Lung (tissue), 11 donors: ENCODE measurements at regions not wholly inside any gene's neighbourhood (a gene's known extent, or its start where the extent isn't known, plus 50 kb on each side); places are given as distances from the start of the nearest gene placed in this dataset.

ENCODE experiments used
- ATAC-seq: fragments of 200-7000 bp; cut with Tn5 transposase; one replicate; pipeline ENCODE4 v1.9.1; 2020; ENCODE audit warnings: moderate number of reproducible peaks; ENCODE audit not compliant: insufficient read depth, low FRiP score
- DNase-seq, 3 donors: peaks; one replicate each; pipeline ENCODE4 v3.0.0-alpha.2; 2013 to 2017
- H3K27ac ChIP-seq, 2 donors: one replicate each; pipeline ENCODE4 v1.5.1; 2013; ENCODE audit warnings: mild to moderate bottlenecking in 2 of 2, moderate library complexity in 2 of 2, control low read depth in 1 of 2, inconsistent platforms in 1 of 2, low read depth in 1 of 2, low read length in 1 of 2
- H3K27me3 ChIP-seq, 3 donors: one replicate each; pipeline ENCODE4 v1.5.1; 2013; ENCODE audit warnings: low read length in 2 of 3; ENCODE audit not compliant: control insufficient read depth in 3 of 3, insufficient read depth in 3 of 3
- H3K36me3 ChIP-seq, 4 donors: one replicate each; pipeline ENCODE4 v1.5.1; 2013; ENCODE audit warnings: low read length in 4 of 4, mild to moderate bottlenecking in 1 of 4, moderate library complexity in 1 of 4; ENCODE audit not compliant: control insufficient read depth in 4 of 4, insufficient read depth in 4 of 4
- H3K4me1 ChIP-seq, 5 donors: one replicate each; pipeline ENCODE4 v1.5.1; 2013; ENCODE audit warnings: low read length in 5 of 5, mild to moderate bottlenecking in 2 of 5, moderate library complexity in 1 of 5; ENCODE audit not compliant: control insufficient read depth in 5 of 5, insufficient read depth in 5 of 5
- H3K4me3 ChIP-seq: one replicate; pipeline ENCODE4 v1.5.1; 2013; ENCODE audit warnings: mild to moderate bottlenecking, control low read depth, moderate library complexity
- H3K9ac ChIP-seq, 2 donors: one replicate each; pipeline ENCODE4 v1.5.1; 2013; ENCODE audit warnings: low read length in 2 of 2, control low read depth in 1 of 2; ENCODE audit not compliant: insufficient read depth in 1 of 2
- H3K9me3 ChIP-seq, 4 donors: one replicate each; pipeline ENCODE4 v1.5.1; 2013; ENCODE audit warnings: low read length in 3 of 4, mild to moderate bottlenecking in 1 of 4, moderate library complexity in 1 of 4; ENCODE audit not compliant: control insufficient read depth in 4 of 4, insufficient read depth in 3 of 4
- WGBS, 2 donors: extraction: QIAGEN DNeasy Blood & Tissue Kit; methylation state at CpG; one replicate each; pipeline ENCODE4 v1.1.7; 2013; 5-methylcytosine and 5-hydroxymethylcytosine counted together
- TF ChIP-seq, protein P1 (sequence below): IDR thresholded peaks from 2 replicates; pipeline ENCODE4 v1.5.1; 2012; ENCODE audit warnings: mild to moderate bottlenecking; ENCODE audit errors: control extremely low read depth, extremely low read depth
- donor health status: control.
- donor health status: control.
- donor health status: Bipolar disorder and iron deficiency.
- donor health status: healthy.
- donor health status: DM: yes; HTN: yes; CAD: no.

GRCh38 chr13:82036602-82037001, 1695.7 kb upstream of the SPRY2 start:
- Histone ChIP-seq H3K9ac (no peak overlapping the region), H3K9me3 (peaks cover 0 to 4% (median 0%) of the 10 kb centered on the region in 4 donors), H3K4me3 (no peak overlapping the region), H3K4me1 (no peaks in the 10 kb centered on the region), H3K36me3 (no peaks in the 10 kb centered on the region), H3K27ac (no peak overlapping the region), H3K27me3 (no peaks in the 10 kb centered on the region)
- WGBS, 2 donors: 73 to 85% methylated on average over 1 of the region's 1 CpG
- ATAC-seq (no peak), DNase-seq (peak in 1 of 3 donors; percentile 2)
- TF ChIP-seq, protein P1, sequence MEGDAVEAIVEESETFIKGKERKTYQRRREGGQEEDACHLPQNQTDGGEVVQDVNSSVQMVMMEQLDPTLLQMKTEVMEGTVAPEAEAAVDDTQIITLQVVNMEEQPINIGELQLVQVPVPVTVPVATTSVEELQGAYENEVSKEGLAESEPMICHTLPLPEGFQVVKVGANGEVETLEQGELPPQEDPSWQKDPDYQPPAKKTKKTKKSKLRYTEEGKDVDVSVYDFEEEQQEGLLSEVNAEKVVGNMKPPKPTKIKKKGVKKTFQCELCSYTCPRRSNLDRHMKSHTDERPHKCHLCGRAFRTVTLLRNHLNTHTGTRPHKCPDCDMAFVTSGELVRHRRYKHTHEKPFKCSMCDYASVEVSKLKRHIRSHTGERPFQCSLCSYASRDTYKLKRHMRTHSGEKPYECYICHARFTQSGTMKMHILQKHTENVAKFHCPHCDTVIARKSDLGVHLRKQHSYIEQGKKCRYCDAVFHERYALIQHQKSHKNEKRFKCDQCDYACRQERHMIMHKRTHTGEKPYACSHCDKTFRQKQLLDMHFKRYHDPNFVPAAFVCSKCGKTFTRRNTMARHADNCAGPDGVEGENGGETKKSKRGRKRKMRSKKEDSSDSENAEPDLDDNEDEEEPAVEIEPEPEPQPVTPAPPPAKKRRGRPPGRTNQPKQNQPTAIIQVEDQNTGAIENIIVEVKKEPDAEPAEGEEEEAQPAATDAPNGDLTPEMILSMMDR: no peak

DNA sequence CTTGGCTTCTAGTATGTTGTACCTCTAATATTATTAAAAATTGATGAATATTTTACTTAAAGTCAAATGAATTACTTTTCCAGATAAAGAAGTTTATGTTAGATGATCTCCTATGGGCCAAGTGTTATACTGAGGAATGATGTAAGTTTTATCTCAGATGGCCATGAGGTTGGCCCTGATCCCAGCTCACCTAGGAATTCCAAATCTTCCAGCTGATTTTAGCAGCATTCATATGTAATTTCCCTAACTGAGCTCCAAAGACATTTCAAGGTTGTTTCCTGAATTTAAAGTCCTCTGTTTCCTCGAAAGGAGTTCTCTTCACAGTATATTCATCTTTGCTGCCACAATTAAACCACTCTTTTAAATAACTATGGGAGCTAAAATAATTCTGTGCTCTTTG, 1670.4 kb upstream of the SPRY2 start:
- DNase-seq (no peak), ATAC-seq (no peak)
- 63 to 70% methylated on average over 1 of the region's 1 CpG for WGBS, 2 donors
- H3K36me3 ChIP-seq: no peaks in the 10 kb centered on the region
- H3K9ac ChIP-seq: no peak overlapping the region
- H3K27ac ChIP-seq: no peak overlapping the region
- no peaks in the 10 kb centered on the region for H3K4me1 ChIP-seq
- TF ChIP-seq, protein P1: no peak
- H3K27me3 ChIP-seq: no peaks in the 10 kb centered on the region
- no peaks in the 10 kb centered on the region for H3K9me3 ChIP-seq
- no peak overlapping the region for H3K4me3 ChIP-seq

DNA sequence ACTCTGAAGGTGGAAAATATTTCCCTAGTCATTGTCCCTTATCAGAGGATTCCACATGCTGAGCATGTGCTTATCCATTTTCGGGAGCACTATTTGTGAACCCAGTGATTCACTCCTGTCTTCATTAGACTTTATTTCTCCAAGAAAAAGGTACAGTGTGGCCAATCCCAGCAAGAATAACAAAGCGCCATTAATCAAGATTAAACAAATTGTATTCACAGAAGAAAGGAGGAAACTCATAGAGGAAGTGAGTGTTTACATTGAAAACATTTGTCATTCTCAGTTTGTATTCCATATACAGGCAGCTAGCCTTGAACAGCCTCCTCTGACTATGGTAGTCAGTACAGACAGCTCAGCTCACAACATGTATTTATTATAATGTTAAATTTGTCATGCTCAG, 1669.9 kb upstream of the SPRY2 start:
- ATAC-seq: no peak
- DNase-seq: no peak
- no peak overlapping the region for H3K9ac ChIP-seq

GRCh38 chr13:82002710-82003109, 1661.8 kb upstream of the SPRY2 start:
- WGBS, 2 donors: 66 to 81% methylated on average over 3 of the region's 3 CpGs
- TF ChIP-seq, protein P1: no peak
- Histone ChIP-seq H3K4me3 (no peak overlapping the region), H3K36me3 (no peaks in the 10 kb centered on the region), H3K9me3 (no peaks in the 10 kb centered on the region), H3K27me3 (no peaks in the 10 kb centered on the region), H3K27ac (no peak overlapping the region), H3K4me1 (no peaks in the 10 kb centered on the region), H3K9ac (no peak overlapping the region)
- DNase-seq (no peak), ATAC-seq (no peak)

More for the DNA sequence above, 1669.9 kb upstream of the SPRY2 start:
- TF ChIP-seq, protein P1: no peak
- no peaks in the 10 kb centered on the region for H3K9me3 ChIP-seq
- WGBS, 2 donors: 49 to 67% methylated on average over 2 of the region's 2 CpGs
- no peak overlapping the region for H3K4me3 ChIP-seq
- H3K4me1 ChIP-seq: no peaks in the 10 kb centered on the region
- H3K27ac ChIP-seq: no peak overlapping the region
- H3K36me3 ChIP-seq: no peaks in the 10 kb centered on the region
- H3K27me3 ChIP-seq: no peaks in the 10 kb centered on the region
